HepG2 (cell line): ENCODE measurements at regions not wholly inside any gene's neighbourhood (a gene's known extent, or its start where the extent isn't known, plus 50 kb on each side); places are given as distances from the start of the nearest gene placed in this dataset.
A peak's percentile ranks its signal among the peaks of the same experiment; 100 is the strongest.

Source experiments
- ATAC-seq: fragments of 200-7000 bp; cut with Tn5 transposase; 3 replicates; pipeline ENCODE4 v1.9.1; 2020; ENCODE audit warnings: mild to moderate bottlenecking, moderate library complexity
- BruUV-seq: library from RNA; stranded (reverse); fragments of 400-500 nt; replicated peaks from 2 replicates; lab custom pipeline; 2021; lab: Mats Ljungman, UMichigan
- CTCF ChIA-PET: fragments of 300-600 bp; formaldehyde crosslinking; extraction: SDS; loops from one replicate; lab custom pipeline; 2021; ENCODE audit warnings: low total read pairs, inconsistent platforms, low intra/inter-chr PET ratio; lab: Yijun Ruan, JAX
- POLR2A ChIA-PET: fragments of 350-600 bp; sonication (Branson Sonifier 250); formaldehyde crosslinking; loops from one replicate; lab custom pipeline; 2020; ENCODE audit warnings: antibody characterized with exemption, inconsistent platforms; lab: Yijun Ruan, JAX
- DNase-seq: peaks from one replicate; pipeline ENCODE4 v3.0.0-alpha.2; 2015; ENCODE audit warnings: low spot score
- FAIRE-seq: peaks from 3 replicates; lab custom pipeline; 2011; peaks lifted over from hg19 to GRCh38; lab: Jason Lieb, UNC
- H2AFZ ChIP-seq: one replicate; pipeline ENCODE4 v1.6.1; 2011; ENCODE audit warnings: low read length, inconsistent platforms
- H3K27ac ChIP-seq: fragments of 300-600 bp; 3 replicates; pipeline ENCODE4 v1.8.0; 2011; ENCODE audit warnings: mixed run types, mild to moderate bottlenecking, mixed read lengths, low read length, inconsistent platforms; ENCODE audit not compliant: insufficient read depth; ENCODE audit errors: extremely low read length
- H3K27me3 ChIP-seq, 2 experiments: fragments of 200-600 bp in 1 of 2; 2 replicates in 1 of 2; 3 replicates in 1 of 2; pipeline versions ENCODE4 v1.6.0 to v1.8.0; 2011; ENCODE audit warnings: low read length in 2 of 2, mild to moderate bottlenecking in 2 of 2, moderate library complexity in 2 of 2, inconsistent platforms in 1 of 2; ENCODE audit not compliant: insufficient read depth in 2 of 2, control insufficient read depth in 1 of 2
- H3K36me3 ChIP-seq, 2 experiments: fragments of 200-600 bp in 1 of 2; replicated peaks in 1 of 2; 2 replicates in 1 of 2; 3 replicates in 1 of 2; pipeline versions ENCODE4 v1.5.1 to v1.8.0; 2011; ENCODE audit warnings: low read length in 2 of 2, inconsistent platforms in 1 of 2; ENCODE audit not compliant: insufficient read depth in 2 of 2, control insufficient read depth in 1 of 2
- H3K4me1 ChIP-seq: 2 replicates; pipeline ENCODE4 v1.5.1; 2012; ENCODE audit warnings: low read length, inconsistent platforms; ENCODE audit not compliant: insufficient read depth
- H3K4me2 ChIP-seq: 2 replicates; pipeline ENCODE4 v1.6.0; 2011; ENCODE audit warnings: low read depth, low read length, inconsistent platforms
- H3K4me3 ChIP-seq, 3 experiments: fragments of 200-600 bp in 1 of 3; sonication (generic), shearing (Covaris generic) in 1 of 3; replicated peaks in 1 of 3; 2 replicates each; pipeline ENCODE4 v1.5.1; 2011 to 2016; ENCODE audit warnings: low read length in 3 of 3, inconsistent platforms in 2 of 3, low read depth in 2 of 3, mild to moderate bottlenecking in 2 of 3, control low read depth in 1 of 3, mixed read lengths in 1 of 3; ENCODE audit not compliant: insufficient read depth in 1 of 3
- H3K79me2 ChIP-seq: one replicate; pipeline ENCODE4 v1.6.1; 2011; ENCODE audit warnings: low read length, inconsistent platforms; ENCODE audit not compliant: insufficient read depth
- H3K9ac ChIP-seq: 2 replicates; pipeline ENCODE4 v1.6.0; 2011; ENCODE audit warnings: mild to moderate bottlenecking, low read depth, low read length, inconsistent platforms; ENCODE audit not compliant: insufficient read depth
- H3K9me3 ChIP-seq: 2 replicates; pipeline ENCODE4 v1.5.1; 2012; ENCODE audit warnings: mild to moderate bottlenecking, low read length
- H4K20me1 ChIP-seq: 2 replicates; pipeline ENCODE4 v1.6.0; 2011; ENCODE audit warnings: inconsistent platforms, mild to moderate bottlenecking, low read length, moderate library complexity; ENCODE audit not compliant: insufficient read depth
- CAMTA2 ChIP-seq: sonication (generic); formaldehyde crosslinking; IDR thresholded peaks from 2 replicates; pipeline ENCODE4 v1.4.0; 2020; ENCODE audit warnings: mild to moderate bottlenecking, missing genetic modification reagents, borderline replicate concordance
- CHD4 ChIP-seq: fragments of 200-600 bp; sonication (generic); IDR thresholded peaks from 2 replicates; pipeline ENCODE4 v1.7.0; 2017; ENCODE audit warnings: mild to moderate bottlenecking, low read length, borderline replicate concordance
- ELF1 ChIP-seq: sonication (generic); formaldehyde crosslinking; IDR thresholded peaks from 2 replicates; pipeline ENCODE4 v1.4.0; 2020; ENCODE audit warnings: missing genetic modification reagents
- ELF4 ChIP-seq: sonication (generic); formaldehyde crosslinking; IDR thresholded peaks from 2 replicates; pipeline ENCODE4 v1.5.0; 2020; ENCODE audit warnings: missing genetic modification reagents, mild to moderate bottlenecking, moderate library complexity, borderline replicate concordance
- ETS1 ChIP-seq: sonication (generic); formaldehyde crosslinking; IDR thresholded peaks from 2 replicates; pipeline ENCODE4 v1.4.0; 2020; ENCODE audit warnings: missing genetic modification reagents
- HDAC1 ChIP-seq: sonication (generic); formaldehyde crosslinking; IDR thresholded peaks from 2 replicates; pipeline ENCODE4 v1.5.1; 2020; ENCODE audit warnings: mild to moderate bottlenecking, missing genetic modification reagents
- HNRNPLL ChIP-seq: fragments of 200-400 bp; formaldehyde crosslinking; IDR thresholded peaks from 2 replicates; pipeline ENCODE4 v1.6.1; 2017; ENCODE audit warnings: mild to moderate bottlenecking, low read depth, low read length; ENCODE audit not compliant: poor library complexity, severe bottlenecking
- IKZF4 ChIP-seq: sonication (generic); formaldehyde crosslinking; IDR thresholded peaks from 2 replicates; pipeline ENCODE4 v1.5.1; 2020; ENCODE audit warnings: borderline replicate concordance, mild to moderate bottlenecking, low read depth, missing genetic modification reagents; ENCODE audit errors: not compliant biosample characterization
- KDM6A ChIP-seq: IDR thresholded peaks from 2 replicates; pipeline ENCODE4 v1.6.1; 2016; ENCODE audit warnings: low read depth
- MLLT10 ChIP-seq: sonication (generic); formaldehyde crosslinking; IDR thresholded peaks from 2 replicates; pipeline ENCODE4 v1.4.0; 2020; ENCODE audit warnings: missing genetic modification reagents
- MTF2 ChIP-seq: sonication (generic); formaldehyde crosslinking; IDR thresholded peaks from 2 replicates; pipeline ENCODE4 v1.5.0; 2020; ENCODE audit warnings: missing genetic modification reagents, borderline replicate concordance
- TCF12 ChIP-seq, 2 experiments: fragments of 450-650 bp in 1 of 2; sonication (generic) in 1 of 2; formaldehyde crosslinking in 1 of 2; IDR thresholded peaks; 2 replicates each; pipeline versions ENCODE4 v1.6.1 to v1.8.0; 2017 to 2022; ENCODE audit warnings: antibody characterized with exemption in 1 of 2, mild to moderate bottlenecking in 1 of 2, missing genetic modification reagents in 1 of 2, moderate library complexity in 1 of 2
- TSC22D2 ChIP-seq: sonication (generic); formaldehyde crosslinking; IDR thresholded peaks from 2 replicates; pipeline ENCODE4 v1.5.1; 2020; ENCODE audit warnings: missing genetic modification reagents, mild to moderate bottlenecking, borderline replicate concordance
- ZBTB20 ChIP-seq: sonication (generic); formaldehyde crosslinking; IDR thresholded peaks from 2 replicates; pipeline ENCODE4 v1.8.1; 2023; ENCODE audit warnings: missing genetic modification reagents, low read depth, mild to moderate bottlenecking, borderline replicate concordance
- ZKSCAN5 ChIP-seq: sonication (generic); formaldehyde crosslinking; IDR thresholded peaks from 2 replicates; pipeline ENCODE4 v1.5.1; 2020; ENCODE audit warnings: mild to moderate bottlenecking, missing genetic modification reagents
- ZNF652 ChIP-seq: IDR thresholded peaks from 2 replicates; pipeline ENCODE4 v1.6.1; 2016; ENCODE audit warnings: low read depth, borderline replicate concordance
- ZNF670 ChIP-seq: sonication (generic); formaldehyde crosslinking; IDR thresholded peaks from 2 replicates; pipeline ENCODE4 v1.8.0; 2022; ENCODE audit warnings: mild to moderate bottlenecking, missing genetic modification reagents, borderline replicate concordance
- ZSCAN9 ChIP-seq: IDR thresholded peaks from 2 replicates; pipeline ENCODE4 v1.6.1; 2016; ENCODE audit warnings: borderline replicate concordance
- WGBS: methylation state at CpG from one replicate; pipeline ENCODE4 v1.1.6; 2017; ENCODE audit warnings: low lambda C conversion rate; 5-methylcytosine and 5-hydroxymethylcytosine counted together
- in situ Hi-C: cut with HindIII; loops from 2 replicates; pipeline ENCODE4 v1.10.0; 2017; ENCODE audit warnings: low pct_unique_long_range_greater_than_20kb; ENCODE audit not compliant: extremely low pct_ligation_motif_present
- intact Hi-C: fragments of 100-400 bp; cut with micrococcal nuclease; formaldehyde crosslinking; loops from one replicate; pipeline ENCODE4 v1.10.0; 2022; ENCODE audit not compliant: unreplicated experiment
- TF ChIP-seq, protein P1 (sequence below): IDR thresholded peaks from 2 replicates; pipeline ENCODE4 v1.6.1; 2018; ENCODE audit warnings: missing genetic modification reagents
- TF ChIP-seq, protein P2 (sequence below): sonication (generic); formaldehyde crosslinking; IDR thresholded peaks from 2 replicates; pipeline ENCODE4 v1.4.0; 2020; ENCODE audit warnings: mild to moderate bottlenecking, missing genetic modification reagents

GRCh38 chr10:71014021-71014805 is 125.8 kb upstream of the PCBD1 start:
- BruUV-seq, result no TSS peak
- DNase-seq (no peak), ATAC-seq (peak; percentile 43; the same call in 2 of the 3 replicates), FAIRE-seq (no peak)
- Histone ChIP-seq H3K4me3 (no peak overlapping the region), H3K27ac (no peak overlapping the region), H3K9ac (no peak overlapping the region), H3K4me2 (no peak overlapping the region), H3K36me3 (no peaks in the 10 kb centered on the region), H4K20me1 (no peaks in the 10 kb centered on the region), H3K4me1 (no peaks in the 10 kb centered on the region), H3K27me3 (peaks cover 0 to 18% of the 10 kb centered on the region in 2 experiments; a peak in 4 of 5 replicates), H3K9me3 (no peaks in the 10 kb centered on the region), H3K79me2 (no peaks in the 10 kb centered on the region), H2AFZ (no peak overlapping the region)
- TF ChIP-seq KDM6A (CRISPR knock-in tag), result no peak
- TF ChIP-seq TSC22D2 (CRISPR knock-in tag), result no peak
- no peak for TF ChIP-seq HDAC1 (CRISPR knock-in tag)
- no peak for TF ChIP-seq ZSCAN9 (CRISPR knock-in tag)
- no peak for TF ChIP-seq TCF12 (IDR thresholded peaks at IDR 0.05)
- TF ChIP-seq TCF12 (CRISPR knock-in tag; IDR thresholded peaks at IDR 0.05), result no peak
- no peak for TF ChIP-seq CAMTA2 (CRISPR knock-in tag)
- TF ChIP-seq ZNF670 (CRISPR knock-in tag), result no peak
- TF ChIP-seq ZBTB20 (CRISPR knock-in tag), result no peak
- no peak for TF ChIP-seq ETS1 (CRISPR knock-in tag)
- no peak for TF ChIP-seq ELF4 (CRISPR knock-in tag)
- TF ChIP-seq MTF2 (CRISPR knock-in tag), result no peak
- TF ChIP-seq CHD4, result no peak
- TF ChIP-seq, protein P1, sequence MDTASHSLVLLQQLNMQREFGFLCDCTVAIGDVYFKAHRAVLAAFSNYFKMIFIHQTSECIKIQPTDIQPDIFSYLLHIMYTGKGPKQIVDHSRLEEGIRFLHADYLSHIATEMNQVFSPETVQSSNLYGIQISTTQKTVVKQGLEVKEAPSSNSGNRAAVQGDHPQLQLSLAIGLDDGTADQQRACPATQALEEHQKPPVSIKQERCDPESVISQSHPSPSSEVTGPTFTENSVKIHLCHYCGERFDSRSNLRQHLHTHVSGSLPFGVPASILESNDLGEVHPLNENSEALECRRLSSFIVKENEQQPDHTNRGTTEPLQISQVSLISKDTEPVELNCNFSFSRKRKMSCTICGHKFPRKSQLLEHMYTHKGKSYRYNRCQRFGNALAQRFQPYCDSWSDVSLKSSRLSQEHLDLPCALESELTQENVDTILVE (CRISPR knock-in tag), result no peak
- TF ChIP-seq HNRNPLL, result no peak
- no peak for TF ChIP-seq ZNF652
- TF ChIP-seq, protein P2, sequence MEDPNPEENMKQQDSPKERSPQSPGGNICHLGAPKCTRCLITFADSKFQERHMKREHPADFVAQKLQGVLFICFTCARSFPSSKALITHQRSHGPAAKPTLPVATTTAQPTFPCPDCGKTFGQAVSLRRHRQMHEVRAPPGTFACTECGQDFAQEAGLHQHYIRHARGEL (CRISPR knock-in tag), result no peak
- no peak for TF ChIP-seq ZKSCAN5 (CRISPR knock-in tag)
- no peak for TF ChIP-seq MLLT10 (CRISPR knock-in tag)
- TF ChIP-seq IKZF4 (CRISPR knock-in tag), result no peak
- no peak for TF ChIP-seq ELF1
- ChIA-PET CTCF (no interaction called here), POLR2A (no interaction called here)
- WGBS, result 0% methylated on average over 3 of the region's 8 CpGs
- in situ Hi-C loops, result no loop called here
- intact Hi-C loops, result no loop called here
